HG02943 (cell line): ENCODE measurements at regions not wholly inside any gene's neighbourhood (a gene's known extent, or its start where the extent isn't known, plus 50 kb on each side); places are given as distances from the start of the nearest gene placed in this dataset.

ENCODE experiments used
- ATAC-seq: cut with Tn5 transposase; IDR thresholded peaks from one replicate; pipeline ENCODE4 v1.9.1; 2021; ENCODE audit warnings: mild to moderate bottlenecking, low read depth, moderate library complexity; ENCODE audit not compliant: unreplicated experiment

GRCh38 chr4:54359919-54360650 is 131.0 kb downstream of the PDGFRA start:
- ATAC-seq, result no peak

DNA sequence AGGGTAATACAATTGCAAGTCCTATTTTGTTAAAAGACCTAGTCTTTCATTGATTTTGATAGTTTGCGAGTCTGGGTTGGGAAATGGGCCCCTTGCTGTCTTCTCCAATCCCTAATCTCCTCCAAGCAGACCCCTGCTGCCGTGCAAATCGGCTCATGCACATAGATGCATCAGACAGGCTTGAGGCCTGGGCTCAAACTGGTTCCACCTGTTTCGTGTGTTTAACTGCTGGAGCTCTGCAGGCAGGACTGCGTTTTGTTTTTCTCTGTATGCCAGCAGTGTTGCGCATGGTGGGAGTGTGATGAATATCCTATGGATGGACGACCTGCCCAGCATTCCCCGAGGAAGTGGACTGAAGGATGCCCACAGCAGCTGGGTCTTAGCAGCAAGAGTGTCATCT is 133.9 kb downstream of the PDGFRA start:
- ATAC-seq, result no peak

- ATAC-seq, result no peak
These were observed 136.6 kb downstream of the PDGFRA start for GRCh38 chr4:54365691-54366090.

DNA sequence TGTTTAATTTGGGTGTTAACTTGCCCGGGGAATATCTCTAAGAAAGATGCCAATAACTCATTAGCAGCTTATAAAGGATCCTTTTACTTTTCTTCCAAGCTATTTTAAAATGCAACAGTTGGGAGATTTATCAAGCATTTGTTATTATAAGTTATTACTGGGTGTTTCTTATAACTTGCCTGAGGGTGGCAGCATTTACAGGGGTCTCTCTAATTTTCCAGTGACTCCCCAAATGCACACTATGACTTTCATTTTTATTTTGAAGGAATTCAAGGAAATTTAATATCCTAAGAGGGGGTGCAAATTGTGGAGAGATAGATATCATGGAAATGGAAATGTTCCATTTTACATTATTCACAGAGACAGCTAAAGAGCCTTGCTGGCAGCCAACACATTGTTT is 138.0 kb downstream of the PDGFRA start:
- ATAC-seq, result no peak

- ATAC-seq, result no peak
These were observed 139.5 kb downstream of the PDGFRA start for GRCh38 chr4:54368281-54369265.

GRCh38 chr4:54371173-54371572 is 142.1 kb downstream of the PDGFRA start:
- ATAC-seq, result no peak

DNA sequence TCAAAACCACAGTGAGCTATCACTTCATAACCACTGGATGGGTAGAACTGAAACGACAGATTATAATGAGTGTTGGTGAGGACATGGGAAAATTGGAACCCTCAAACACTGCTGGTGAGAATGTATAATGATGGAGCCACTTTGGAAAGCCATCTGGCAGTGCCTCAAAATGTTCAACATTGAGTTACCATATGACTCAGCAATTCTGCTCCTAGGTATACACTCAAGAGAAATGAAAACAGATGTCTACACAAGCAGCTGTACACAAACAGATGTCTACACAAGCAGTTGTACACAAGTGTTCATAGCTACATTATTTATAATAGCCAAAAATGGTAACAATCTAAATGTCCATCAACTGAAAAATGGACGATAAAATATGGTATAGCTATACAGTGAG is 143.9 kb downstream of the PDGFRA start:
- no peak for ATAC-seq

DNA sequence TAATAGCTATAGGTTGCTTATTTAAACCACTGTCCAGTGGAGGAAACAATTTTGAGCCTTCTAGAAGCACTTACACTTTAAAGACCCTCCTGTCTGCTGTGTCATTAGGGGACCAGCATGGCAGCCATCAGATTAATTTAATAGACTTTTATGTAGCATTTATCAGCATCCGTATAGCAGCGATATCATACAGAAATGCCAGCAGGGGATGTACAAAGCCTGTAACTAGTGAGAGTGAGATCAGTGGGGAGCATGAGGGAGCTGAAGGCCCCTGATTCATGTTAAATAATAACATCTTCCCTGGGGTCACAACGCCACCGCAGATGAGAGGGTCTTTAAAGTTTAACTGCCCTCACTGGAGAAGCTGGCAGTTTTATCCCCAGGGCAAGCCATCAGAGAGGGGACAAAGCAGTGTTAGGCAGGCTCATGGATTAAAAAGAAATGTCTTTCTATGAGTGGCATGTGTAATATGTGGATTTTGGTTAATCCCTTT is 144.7 kb downstream of the PDGFRA start:
- ATAC-seq, result no peak

- ATAC-seq, result no peak
These were observed 149.4 kb downstream of the PDGFRA start for GRCh38 chr4:54378461-54378860.

DNA sequence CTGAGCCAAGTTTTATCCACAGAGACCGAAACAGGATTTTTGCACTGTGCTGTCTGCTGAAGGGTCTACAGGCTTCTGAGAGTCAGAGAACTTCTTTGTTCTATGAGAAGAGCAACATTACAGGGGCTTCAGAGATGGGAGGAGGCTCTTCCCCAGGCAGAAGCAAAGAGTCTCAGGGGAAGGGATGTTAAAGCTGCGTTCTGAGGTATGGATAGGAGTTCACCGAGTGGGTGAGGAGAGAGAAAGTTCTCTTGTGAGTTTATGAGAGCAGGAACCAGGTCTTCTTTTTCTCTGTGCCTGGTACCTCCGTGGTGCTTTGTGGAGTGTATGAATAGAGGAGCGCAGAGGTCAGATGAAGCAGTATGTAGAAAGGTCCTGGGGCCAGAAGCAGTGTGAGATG is 155.1 kb downstream of the PDGFRA start:
- no peak for ATAC-seq

GRCh38 chr4:54384563-54384962 is 155.5 kb downstream of the PDGFRA start:
- no peak for ATAC-seq

DNA sequence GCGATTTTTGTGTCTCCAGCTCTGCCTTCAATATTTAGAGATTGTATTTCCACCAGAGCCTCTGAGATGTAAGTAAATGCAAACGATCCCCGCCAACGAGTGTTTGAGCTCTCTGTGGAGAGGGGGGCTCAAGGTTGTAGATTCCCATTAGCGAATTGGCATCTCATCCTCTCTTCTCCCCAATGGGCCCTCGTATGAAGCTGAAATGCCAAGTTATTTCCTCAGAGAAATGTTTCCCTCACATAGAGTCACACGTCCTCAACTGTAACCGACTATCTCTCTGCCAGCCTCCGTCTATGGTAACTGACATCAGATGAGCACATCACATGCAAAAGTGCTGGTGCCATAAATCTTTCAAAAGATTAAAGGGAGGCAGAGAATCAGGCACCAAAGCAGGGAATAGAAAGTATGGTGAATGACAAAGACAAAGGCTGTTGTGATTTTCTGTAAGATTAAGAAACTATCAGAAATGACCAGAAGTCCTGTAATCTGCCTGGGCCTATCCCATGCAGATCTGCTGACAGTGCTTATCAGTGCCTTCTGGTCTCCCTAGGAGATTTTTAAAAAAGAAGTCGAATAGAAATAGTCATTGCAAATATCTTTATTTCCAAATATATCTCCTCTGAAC is 157.1 kb downstream of the PDGFRA start:
- ATAC-seq, result no peak

DNA sequence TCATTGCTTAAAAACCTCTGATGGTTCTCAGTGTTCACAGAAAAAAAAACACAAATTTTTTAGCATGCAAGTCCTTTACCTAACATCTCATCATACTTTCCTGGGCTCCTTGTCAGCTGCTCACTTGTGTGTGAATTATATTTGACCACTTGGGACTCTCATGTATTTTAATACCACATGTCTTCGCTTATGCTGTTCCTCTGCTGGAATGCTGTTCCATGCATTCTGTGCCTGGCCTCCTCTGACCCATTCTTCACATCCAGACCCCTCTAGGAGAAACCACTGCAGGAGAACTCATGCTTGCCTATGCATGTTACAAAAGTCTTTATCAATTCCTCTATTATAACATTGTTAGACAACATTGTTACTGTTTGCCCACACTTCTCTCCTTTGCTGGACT is 157.6 kb downstream of the PDGFRA start:
- no peak for ATAC-seq

DNA sequence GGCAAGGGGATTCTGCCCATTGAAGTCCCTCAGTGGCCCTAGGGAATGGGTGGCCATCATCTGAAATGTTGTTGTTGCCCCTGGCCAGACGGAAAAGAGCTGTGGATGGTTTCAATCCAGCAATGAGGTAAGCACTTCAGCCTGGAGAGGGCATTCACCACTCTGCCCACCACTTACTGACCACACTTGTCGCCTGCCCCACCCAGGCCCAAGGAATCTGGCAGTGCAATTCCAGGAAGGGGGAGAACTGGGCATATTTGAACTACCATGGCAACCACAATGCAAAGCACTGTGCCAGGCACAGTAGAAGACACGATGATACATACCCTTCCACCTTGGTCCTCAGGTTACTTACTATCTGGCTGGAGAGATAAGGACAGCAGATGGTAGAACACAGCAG is 161.6 kb downstream of the PDGFRA start:
- no peak for ATAC-seq

DNA sequence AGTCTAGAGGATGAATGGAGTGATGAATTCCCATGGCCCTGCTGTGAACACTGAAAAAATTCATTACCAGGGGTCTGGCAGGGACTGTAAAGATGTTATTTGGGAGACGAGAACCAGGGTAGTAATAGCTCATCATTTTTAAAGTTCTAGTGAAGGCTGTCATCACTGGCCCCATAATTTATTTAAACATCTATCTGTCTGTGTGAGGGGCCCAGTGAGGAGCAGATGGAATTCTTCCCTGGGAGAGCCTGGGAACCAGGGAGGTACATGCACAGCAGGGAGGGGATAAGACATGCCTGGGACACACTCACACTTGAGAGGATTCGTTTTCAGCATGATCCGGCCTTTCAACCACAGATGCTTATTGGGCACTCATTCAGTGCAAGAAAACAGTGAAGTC is 162.0 kb downstream of the PDGFRA start:
- no peak for ATAC-seq

- no peak for ATAC-seq
These were observed 163.4 kb downstream of the PDGFRA start for GRCh38 chr4:54392479-54392878.

DNA sequence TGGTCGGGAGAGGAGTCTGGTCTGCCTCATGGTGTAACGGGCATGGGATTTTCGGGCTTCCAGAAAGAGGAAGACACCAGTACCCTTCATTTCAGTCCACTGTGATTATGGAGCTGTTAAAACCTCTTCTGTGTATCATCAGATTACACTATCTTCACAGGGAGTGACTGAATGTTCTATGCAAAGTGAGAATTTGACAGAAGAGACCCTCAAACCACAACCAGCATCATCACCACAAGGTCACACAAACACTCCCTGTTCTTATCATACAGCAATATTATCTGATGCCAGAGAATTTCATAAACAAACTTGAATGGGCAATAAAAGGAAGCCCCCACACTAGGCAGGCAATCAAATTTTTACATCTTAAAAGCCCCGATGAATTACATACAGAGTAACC is 164.2 kb downstream of the PDGFRA start:
- ATAC-seq, result no peak

GRCh38 chr4:54395013-54395527 is 166.0 kb downstream of the PDGFRA start:
- no peak for ATAC-seq

DNA sequence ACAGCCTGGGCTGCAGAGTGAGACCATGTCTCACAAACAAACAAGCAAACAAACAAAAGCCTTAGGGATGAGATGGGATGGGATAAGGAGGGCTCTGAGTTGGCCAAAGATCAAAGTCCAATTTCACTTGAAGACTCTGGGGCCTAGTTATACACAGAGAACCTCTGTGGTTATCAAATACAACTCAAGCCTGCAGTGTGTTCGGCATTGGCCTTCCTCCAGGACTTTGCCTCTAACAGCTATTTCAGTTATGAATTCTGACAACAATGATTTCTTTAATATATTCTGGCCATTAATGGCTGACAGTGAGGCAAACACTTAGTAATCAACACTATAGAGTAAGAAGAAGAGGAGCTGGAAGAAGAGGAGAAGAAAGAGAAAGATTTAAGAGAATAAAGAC is 171.1 kb downstream of the PDGFRA start:
- ATAC-seq, result no peak

GRCh38 chr4:54400802-54401201 is 171.7 kb downstream of the PDGFRA start:
- no peak for ATAC-seq
